GM21786 (cell line): ENCODE measurements at regions not wholly inside any gene's neighbourhood (a gene's known extent, or its start where the extent isn't known, plus 50 kb on each side); places are given as distances from the start of the nearest gene placed in this dataset.
"Not testable (repeated sequence)": the region's sequence is repeated elsewhere in the genome, so short reads cannot be mapped to it uniquely, and the experiment has no call there.

Experiments
- ATAC-seq: cut with Tn5 transposase; IDR thresholded peaks from one replicate; pipeline ENCODE4 v1.9.1; 2021; ENCODE audit not compliant: unreplicated experiment

- ATAC-seq, result no peak
Observed at GRCh38 chrX:112946227-112946626, 105.6 kb upstream of the AMOT start.

- no peak for ATAC-seq
Observed at GRCh38 chrX:112945826-112946225, 105.2 kb upstream of the AMOT start.

- ATAC-seq, result peak; percentile 87
Observed at GRCh38 chrX:112941209-112941837, 100.7 kb upstream of the AMOT start.

- no peak for ATAC-seq
Observed at GRCh38 chrX:112935029-112935428, 94.4 kb upstream of the AMOT start.

- no peak for ATAC-seq
Observed at GRCh38 chrX:112931900-112932299, 91.3 kb upstream of the AMOT start.

GRCh38 chrX:112931478-112931877, 90.8 kb upstream of the AMOT start:
- no peak for ATAC-seq

- ATAC-seq, result not testable (repeated sequence)
Observed at GRCh38 chrX:112923381-112923780, 82.8 kb upstream of the AMOT start.

- ATAC-seq, result no peak
Observed at GRCh38 chrX:112913807-112914206, 73.2 kb upstream of the AMOT start.

- ATAC-seq, result no peak
Observed at GRCh38 chrX:112910418-112910817, 69.8 kb upstream of the AMOT start.

GRCh38 chrX:112901869-112902725, 61.5 kb upstream of the AMOT start:
- no peak for ATAC-seq

- ATAC-seq, result no peak
Observed at GRCh38 chrX:112896051-112896450, 55.4 kb upstream of the AMOT start.
